ENCODE measurements at regions not wholly inside any gene's neighbourhood (a gene's known extent, or its start where the extent isn't known, plus 50 kb on each side); places are given as distances from the start of the nearest gene placed in this dataset.

DNA sequence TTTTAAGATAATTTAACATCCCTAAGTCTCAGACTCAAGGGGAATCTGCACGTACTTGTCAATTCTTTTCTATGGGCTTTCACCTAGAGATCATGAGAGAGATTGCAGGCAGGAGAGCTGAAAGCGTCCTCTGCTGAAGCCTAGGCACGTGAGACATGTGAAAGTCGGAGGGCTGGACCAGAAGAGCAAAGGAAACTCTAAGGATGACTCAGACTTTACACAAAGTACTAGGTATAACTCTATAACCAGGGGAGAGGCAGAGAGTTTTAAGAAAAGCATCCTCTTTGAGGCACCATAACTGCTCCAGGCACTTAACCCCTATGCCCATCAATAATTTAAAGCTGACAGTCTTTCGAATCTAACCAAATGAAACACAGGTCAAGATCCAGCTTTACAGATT lies 436.6 kb downstream of the VGLL3 start:
- POLR2A ChIA-PET (ENCODE audit: unreplicated experiment): no interaction called here
- CTCF ChIA-PET: interaction anchor here (0.6 to 0.7 kb wide), 2 partner anchors 331 to 1210 kb away, joined by 3 to 4 read pairs; no protein-coding TSS in a partner anchor
- H3K79me2 ChIP-seq (ENCODE audit: low read length): no peaks in the 10 kb centered on the region
- no peaks in the 10 kb centered on the region for H4K20me1 ChIP-seq (ENCODE audit: low read length)
- H3K9me2 ChIP-seq (replicated peaks; ENCODE audit: low read length): no peaks in the 10 kb centered on the region
- no peak overlapping the region for H3K4me2 ChIP-seq (ENCODE audit: low read length)
- peak; percentile 24; the same call in 1 of the 2 replicates for ATAC-seq
- TF ChIP-seq EZH2 (IDR thresholded peaks at IDR 0.05; ENCODE audit: low read length, unreplicated experiment): no peak
- TF ChIP-seq CTCF (conservative IDR thresholded peaks at IDR 0.05; ENCODE audit: low read depth, low read length): no peak
- TF ChIP-seq EZH2phosphoT487 (IDR thresholded peaks at IDR 0.05; ENCODE audit: borderline replicate concordance, low read length): no peak
- no peaks in the 10 kb centered on the region for H3K36me3 ChIP-seq (ENCODE audit: low read depth, low read length)
- no peak overlapping the region for H3K9ac ChIP-seq (ENCODE audit: low read length)
- no peaks in the 10 kb centered on the region for H3F3A ChIP-seq (ENCODE audit: low read length, unreplicated experiment)
- peak; percentile 8 for DNase-seq
- no TSS peak for BruUV-seq (replicated peaks)
- intact Hi-C loops (cut with micrococcal nuclease): no loop called here
- H3K27ac ChIP-seq (ENCODE audit: low read length): no peak overlapping the region
- no peaks in the 10 kb centered on the region for H3K9me3 ChIP-seq (ENCODE audit: low read length)
- H3K4me3 ChIP-seq (ENCODE audit: low read length): no peak overlapping the region
- H3K27me3 ChIP-seq (ENCODE audit: low read length): no peaks in the 10 kb centered on the region; the same call in 1 of the 2 replicates
- no peak overlapping the region for H2AFZ ChIP-seq (ENCODE audit: low read length)
- H3K4me1 ChIP-seq (ENCODE audit: insufficient read depth, low read length): no peaks in the 10 kb centered on the region

GRCh38 chr3:86547692-86548091 lies 443.3 kb downstream of the VGLL3 start:
- no peak overlapping the region for H3K4me3 ChIP-seq (ENCODE audit: low read length)
- TF ChIP-seq EZH2phosphoT487 (IDR thresholded peaks at IDR 0.05; ENCODE audit: borderline replicate concordance, low read length): no peak
- no peak for TF ChIP-seq EZH2 (IDR thresholded peaks at IDR 0.05; ENCODE audit: low read length, unreplicated experiment)
- DNase-seq (no peak), ATAC-seq (no peak)
- H3K4me1 ChIP-seq (ENCODE audit: insufficient read depth, low read length): no peaks in the 10 kb centered on the region
- BruUV-seq (replicated peaks): no TSS peak
- H4K20me1 ChIP-seq (ENCODE audit: low read length): no peaks in the 10 kb centered on the region
- no peak overlapping the region for H3K9ac ChIP-seq (ENCODE audit: low read length)
- intact Hi-C loops (cut with micrococcal nuclease): no loop called here
- no peaks in the 10 kb centered on the region for H3K36me3 ChIP-seq (ENCODE audit: low read depth, low read length)
- H3K27me3 ChIP-seq (ENCODE audit: low read length): no peaks in the 10 kb centered on the region; the same call in 1 of the 2 replicates
- no peak overlapping the region for H2AFZ ChIP-seq (ENCODE audit: low read length)
- H3K27ac ChIP-seq (ENCODE audit: low read length): no peak overlapping the region
- no peaks in the 10 kb centered on the region for H3K9me2 ChIP-seq (replicated peaks; ENCODE audit: low read length)
- ChIA-PET CTCF (no interaction called here), POLR2A (ENCODE audit: unreplicated experiment) (no interaction called here)
- no peaks in the 10 kb centered on the region for H3K79me2 ChIP-seq (ENCODE audit: low read length)
- H3K9me3 ChIP-seq (ENCODE audit: low read length): no peaks in the 10 kb centered on the region
- H3F3A ChIP-seq (ENCODE audit: low read length, unreplicated experiment): no peaks in the 10 kb centered on the region
- H3K4me2 ChIP-seq (ENCODE audit: low read length): no peak overlapping the region

- H3F3A ChIP-seq (ENCODE audit: low read length, unreplicated experiment): no peaks in the 10 kb centered on the region
- H3K4me3 ChIP-seq (ENCODE audit: low read length): no peak overlapping the region
- no peaks in the 10 kb centered on the region for H3K27me3 ChIP-seq (ENCODE audit: low read length)
- ChIA-PET CTCF (no interaction called here), POLR2A (ENCODE audit: unreplicated experiment) (no interaction called here)
- H3K27ac ChIP-seq (ENCODE audit: low read length): no peak overlapping the region
- ATAC-seq (no peak), DNase-seq (no peak)
- H3K4me2 ChIP-seq (ENCODE audit: low read length): no peak overlapping the region
- TF ChIP-seq EZH2 (IDR thresholded peaks at IDR 0.05; ENCODE audit: low read length, unreplicated experiment) (no peak), CTCF (conservative IDR thresholded peaks at IDR 0.05; ENCODE audit: low read depth, low read length) (no peak), EZH2phosphoT487 (IDR thresholded peaks at IDR 0.05; ENCODE audit: borderline replicate concordance, low read length) (no peak)
- H3K9me2 ChIP-seq (replicated peaks; ENCODE audit: low read length): no peaks in the 10 kb centered on the region
- no TSS peak for BruUV-seq (replicated peaks)
- no peaks in the 10 kb centered on the region for H3K9me3 ChIP-seq (ENCODE audit: low read length)
- H3K9ac ChIP-seq (ENCODE audit: low read length): no peak overlapping the region
- H4K20me1 ChIP-seq (ENCODE audit: low read length): no peaks in the 10 kb centered on the region
- no peaks in the 10 kb centered on the region for H3K4me1 ChIP-seq (ENCODE audit: insufficient read depth, low read length)
- no peaks in the 10 kb centered on the region for H3K79me2 ChIP-seq (ENCODE audit: low read length)
- no peak overlapping the region for H2AFZ ChIP-seq (ENCODE audit: low read length)
- intact Hi-C loops (cut with micrococcal nuclease): no loop called here
- no peaks in the 10 kb centered on the region for H3K36me3 ChIP-seq (ENCODE audit: low read depth, low read length)
Measured at GRCh38 chr3:86537171-86537570, 453.8 kb downstream of the VGLL3 start.
